ENCODE measurements at regions not wholly inside any gene's neighbourhood (a gene's known extent, or its start where the extent isn't known, plus 50 kb on each side); places are given as distances from the start of the nearest gene placed in this dataset.

DNA sequence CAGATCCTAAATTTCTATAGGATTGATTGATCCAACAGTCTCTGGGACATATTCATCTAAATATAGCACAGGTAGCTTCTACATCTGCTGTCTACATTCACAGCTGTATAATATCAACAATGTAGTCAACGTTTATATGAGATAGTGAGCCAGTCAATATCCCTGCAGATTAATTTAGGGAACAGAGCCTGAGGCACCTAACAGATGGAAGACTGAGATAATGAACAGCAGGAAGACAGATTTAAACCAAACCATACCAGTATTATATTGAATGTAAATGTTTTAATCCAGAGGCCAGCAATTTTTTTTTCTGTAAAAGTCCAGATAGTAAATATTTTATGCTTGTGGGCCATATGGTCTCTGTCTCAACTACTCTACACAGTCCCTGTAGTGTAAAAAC lies 2072.4 kb downstream of the MRPL39 start:
- no peak for ATAC-seq
- no peak overlapping the region for H3K4me2 ChIP-seq
- no peaks in the 10 kb centered on the region for H3K27me3 Mint-ChIP-seq (ENCODE audit: insufficient read depth, low read depth, poor library complexity)
- no peaks in the 10 kb centered on the region for H3K9me3 Mint-ChIP-seq
- no peak overlapping the region for H3K27ac ChIP-seq (ENCODE audit: low read depth)
- no peaks in the 10 kb centered on the region for H3K36me3 ChIP-seq (ENCODE audit: insufficient read depth)
- no peaks in the 10 kb centered on the region for H3K4me1 Mint-ChIP-seq
- no peak for DNase-seq (ENCODE audit: low spot score)
- no peak overlapping the region for H3K27ac Mint-ChIP-seq
- H3K4me3 ChIP-seq: no peak overlapping the region
- no peaks in the 10 kb centered on the region for H3F3A ChIP-seq (replicated peaks; ENCODE audit: low read depth)
- no peaks in the 10 kb centered on the region for H4K20me1 ChIP-seq (replicated peaks; ENCODE audit: insufficient read depth)
- no peaks in the 10 kb centered on the region for H3K4me1 ChIP-seq (ENCODE audit: insufficient read depth)
- no peak overlapping the region for H2AFZ ChIP-seq
- TF ChIP-seq JUNB (IDR thresholded peaks at IDR 0.05; ENCODE audit: unreplicated experiment): no peak
- no peak for TF ChIP-seq ZNF331 (CRISPR knock-in tag; IDR thresholded peaks at IDR 0.05; ENCODE audit: low read depth)
- no peak for TF ChIP-seq CREB1 (CRISPR knock-in tag; IDR thresholded peaks at IDR 0.05; ENCODE audit: low read depth)
- TF ChIP-seq POLR2AphosphoS5 (IDR thresholded peaks at IDR 0.05; ENCODE audit: low read depth): no peak
- TF ChIP-seq NANOG (IDR thresholded peaks at IDR 0.05; ENCODE audit: borderline replicate concordance): no peak
- TF ChIP-seq, protein P1, sequence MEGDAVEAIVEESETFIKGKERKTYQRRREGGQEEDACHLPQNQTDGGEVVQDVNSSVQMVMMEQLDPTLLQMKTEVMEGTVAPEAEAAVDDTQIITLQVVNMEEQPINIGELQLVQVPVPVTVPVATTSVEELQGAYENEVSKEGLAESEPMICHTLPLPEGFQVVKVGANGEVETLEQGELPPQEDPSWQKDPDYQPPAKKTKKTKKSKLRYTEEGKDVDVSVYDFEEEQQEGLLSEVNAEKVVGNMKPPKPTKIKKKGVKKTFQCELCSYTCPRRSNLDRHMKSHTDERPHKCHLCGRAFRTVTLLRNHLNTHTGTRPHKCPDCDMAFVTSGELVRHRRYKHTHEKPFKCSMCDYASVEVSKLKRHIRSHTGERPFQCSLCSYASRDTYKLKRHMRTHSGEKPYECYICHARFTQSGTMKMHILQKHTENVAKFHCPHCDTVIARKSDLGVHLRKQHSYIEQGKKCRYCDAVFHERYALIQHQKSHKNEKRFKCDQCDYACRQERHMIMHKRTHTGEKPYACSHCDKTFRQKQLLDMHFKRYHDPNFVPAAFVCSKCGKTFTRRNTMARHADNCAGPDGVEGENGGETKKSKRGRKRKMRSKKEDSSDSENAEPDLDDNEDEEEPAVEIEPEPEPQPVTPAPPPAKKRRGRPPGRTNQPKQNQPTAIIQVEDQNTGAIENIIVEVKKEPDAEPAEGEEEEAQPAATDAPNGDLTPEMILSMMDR (conservative IDR thresholded peaks at IDR 0.05; ENCODE audit: low read depth in 2 of 2): no peak
- TF ChIP-seq, protein P2, sequence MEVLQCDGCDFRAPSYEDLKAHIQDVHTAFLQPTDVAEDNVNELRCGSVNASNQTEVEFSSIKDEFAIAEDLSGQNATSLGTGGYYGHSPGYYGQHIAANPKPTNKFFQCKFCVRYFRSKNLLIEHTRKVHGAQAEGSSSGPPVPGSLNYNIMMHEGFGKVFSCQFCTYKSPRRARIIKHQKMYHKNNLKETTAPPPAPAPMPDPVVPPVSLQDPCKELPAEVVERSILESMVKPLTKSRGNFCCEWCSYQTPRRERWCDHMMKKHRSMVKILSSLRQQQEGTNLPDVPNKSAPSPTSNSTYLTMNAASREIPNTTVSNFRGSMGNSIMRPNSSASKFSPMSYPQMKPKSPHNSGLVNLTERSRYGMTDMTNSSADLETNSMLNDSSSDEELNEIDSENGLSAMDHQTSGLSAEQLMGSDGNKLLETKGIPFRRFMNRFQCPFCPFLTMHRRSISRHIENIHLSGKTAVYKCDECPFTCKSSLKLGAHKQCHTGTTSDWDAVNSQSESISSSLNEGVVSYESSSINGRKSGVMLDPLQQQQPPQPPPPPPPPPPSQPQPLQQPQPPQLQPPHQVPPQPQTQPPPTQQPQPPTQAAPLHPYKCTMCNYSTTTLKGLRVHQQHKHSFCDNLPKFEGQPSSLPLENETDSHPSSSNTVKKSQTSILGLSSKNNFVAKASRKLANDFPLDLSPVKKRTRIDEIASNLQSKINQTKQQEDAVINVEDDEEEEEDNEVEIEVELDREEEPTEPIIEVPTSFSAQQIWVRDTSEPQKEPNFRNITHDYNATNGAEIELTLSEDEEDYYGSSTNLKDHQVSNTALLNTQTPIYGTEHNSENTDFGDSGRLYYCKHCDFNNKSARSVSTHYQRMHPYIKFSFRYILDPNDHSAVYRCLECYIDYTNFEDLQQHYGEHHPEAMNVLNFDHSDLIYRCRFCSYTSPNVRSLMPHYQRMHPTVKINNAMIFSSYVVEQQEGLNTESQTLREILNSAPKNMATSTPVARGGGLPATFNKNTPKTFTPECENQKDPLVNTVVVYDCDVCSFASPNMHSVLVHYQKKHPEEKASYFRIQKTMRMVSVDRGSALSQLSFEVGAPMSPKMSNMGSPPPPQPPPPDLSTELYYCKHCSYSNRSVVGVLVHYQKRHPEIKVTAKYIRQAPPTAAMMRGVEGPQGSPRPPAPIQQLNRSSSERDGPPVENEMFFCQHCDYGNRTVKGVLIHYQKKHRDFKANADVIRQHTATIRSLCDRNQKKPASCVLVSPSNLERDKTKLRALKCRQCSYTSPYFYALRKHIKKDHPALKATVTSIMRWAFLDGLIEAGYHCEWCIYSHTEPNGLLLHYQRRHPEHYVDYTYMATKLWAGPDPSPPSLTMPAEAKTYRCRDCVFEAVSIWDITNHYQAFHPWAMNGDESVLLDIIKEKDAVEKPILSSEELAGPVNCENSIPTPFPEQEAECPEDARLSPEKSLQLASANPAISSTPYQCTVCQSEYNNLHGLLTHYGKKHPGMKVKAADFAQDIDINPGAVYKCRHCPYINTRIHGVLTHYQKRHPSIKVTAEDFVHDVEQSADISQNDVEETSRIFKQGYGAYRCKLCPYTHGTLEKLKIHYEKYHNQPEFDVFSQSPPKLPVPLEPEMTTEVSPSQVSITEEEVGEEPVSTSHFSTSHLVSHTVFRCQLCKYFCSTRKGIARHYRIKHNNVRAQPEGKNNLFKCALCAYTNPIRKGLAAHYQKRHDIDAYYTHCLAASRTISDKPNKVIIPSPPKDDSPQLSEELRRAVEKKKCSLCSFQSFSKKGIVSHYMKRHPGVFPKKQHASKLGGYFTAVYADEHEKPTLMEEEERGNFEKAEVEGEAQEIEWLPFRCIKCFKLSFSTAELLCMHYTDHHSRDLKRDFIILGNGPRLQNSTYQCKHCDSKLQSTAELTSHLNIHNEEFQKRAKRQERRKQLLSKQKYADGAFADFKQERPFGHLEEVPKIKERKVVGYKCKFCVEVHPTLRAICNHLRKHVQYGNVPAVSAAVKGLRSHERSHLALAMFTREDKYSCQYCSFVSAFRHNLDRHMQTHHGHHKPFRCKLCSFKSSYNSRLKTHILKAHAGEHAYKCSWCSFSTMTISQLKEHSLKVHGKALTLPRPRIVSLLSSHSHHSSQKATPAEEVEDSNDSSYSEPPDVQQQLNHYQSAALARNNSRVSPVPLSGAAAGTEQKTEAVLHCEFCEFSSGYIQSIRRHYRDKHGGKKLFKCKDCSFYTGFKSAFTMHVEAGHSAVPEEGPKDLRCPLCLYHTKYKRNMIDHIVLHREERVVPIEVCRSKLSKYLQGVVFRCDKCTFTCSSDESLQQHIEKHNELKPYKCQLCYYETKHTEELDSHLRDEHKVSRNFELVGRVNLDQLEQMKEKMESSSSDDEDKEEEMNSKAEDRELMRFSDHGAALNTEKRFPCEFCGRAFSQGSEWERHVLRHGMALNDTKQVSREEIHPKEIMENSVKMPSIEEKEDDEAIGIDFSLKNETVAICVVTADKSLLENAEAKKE (CRISPR knock-in tag; IDR thresholded peaks at IDR 0.05): no peak
- TF ChIP-seq EZH2phosphoT487 (IDR thresholded peaks at IDR 0.05; ENCODE audit: unreplicated experiment): no peak
- TF ChIP-seq, protein P3, sequence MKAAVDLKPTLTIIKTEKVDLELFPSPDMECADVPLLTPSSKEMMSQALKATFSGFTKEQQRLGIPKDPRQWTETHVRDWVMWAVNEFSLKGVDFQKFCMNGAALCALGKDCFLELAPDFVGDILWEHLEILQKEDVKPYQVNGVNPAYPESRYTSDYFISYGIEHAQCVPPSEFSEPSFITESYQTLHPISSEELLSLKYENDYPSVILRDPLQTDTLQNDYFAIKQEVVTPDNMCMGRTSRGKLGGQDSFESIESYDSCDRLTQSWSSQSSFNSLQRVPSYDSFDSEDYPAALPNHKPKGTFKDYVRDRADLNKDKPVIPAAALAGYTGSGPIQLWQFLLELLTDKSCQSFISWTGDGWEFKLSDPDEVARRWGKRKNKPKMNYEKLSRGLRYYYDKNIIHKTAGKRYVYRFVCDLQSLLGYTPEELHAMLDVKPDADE (IDR thresholded peaks at IDR 0.05): no peak
- no peak for TF ChIP-seq EZH2 (IDR thresholded peaks at IDR 0.05; ENCODE audit: low read depth, unreplicated experiment)
- no peak for TF ChIP-seq ZNF114 (CRISPR knock-in tag; IDR thresholded peaks at IDR 0.05)
- TF ChIP-seq STAT1 (IDR thresholded peaks at IDR 0.05; ENCODE audit: unreplicated experiment): no peak
- no peak for TF ChIP-seq REST (IDR thresholded peaks at IDR 0.05; ENCODE audit: unreplicated experiment)
- H3K4me3 Mint-ChIP-seq: no peak overlapping the region
- no peaks in the 10 kb centered on the region for H3K27me3 ChIP-seq (ENCODE audit: insufficient read depth)
- no peaks in the 10 kb centered on the region for H3K9me2 ChIP-seq (ENCODE audit: insufficient read depth)
- H3K79me2 ChIP-seq (replicated peaks; ENCODE audit: insufficient read depth): no peaks in the 10 kb centered on the region
- no peaks in the 10 kb centered on the region for H3K36me3 Mint-ChIP-seq (ENCODE audit: low read depth)

Data from GM23338 (cell line).